Glutamatergic neuron (in vitro differentiated cells): ENCODE measurements at regions not wholly inside any gene's neighbourhood (a gene's known extent, or its start where the extent isn't known, plus 50 kb on each side); places are given as distances from the start of the nearest gene placed in this dataset.

Source experiments
- DNase-seq: peaks from one replicate; pipeline ENCODE4 v3.0.0; 2022
- H3K27ac Mint-ChIP-seq: one replicate; pipeline ENCODE4 v1.8.0; 2020; ENCODE audit warnings: mild to moderate bottlenecking, mixed read lengths, inconsistent platforms; ENCODE audit not compliant: unreplicated experiment
- H3K27me3 Mint-ChIP-seq: one replicate; pipeline ENCODE4 v1.8.0; 2020; ENCODE audit warnings: mild to moderate bottlenecking, moderate library complexity, mixed read lengths, inconsistent platforms; ENCODE audit not compliant: unreplicated experiment
- H3K36me3 Mint-ChIP-seq: one replicate; pipeline ENCODE4 v1.8.0; 2020; ENCODE audit warnings: mild to moderate bottlenecking, mixed read lengths, inconsistent platforms; ENCODE audit not compliant: unreplicated experiment
- H3K4me1 Mint-ChIP-seq: one replicate; pipeline ENCODE4 v1.8.0; 2020; ENCODE audit warnings: mild to moderate bottlenecking, low read depth, mixed read lengths, inconsistent platforms; ENCODE audit not compliant: unreplicated experiment
- H3K4me3 Mint-ChIP-seq: one replicate; pipeline ENCODE4 v1.8.0; 2020; ENCODE audit warnings: mild to moderate bottlenecking, mixed read lengths, inconsistent platforms; ENCODE audit not compliant: unreplicated experiment
- H3K9me3 Mint-ChIP-seq: one replicate; pipeline ENCODE4 v1.8.0; 2020; ENCODE audit warnings: mild to moderate bottlenecking, moderate library complexity, mixed read lengths, inconsistent platforms; ENCODE audit not compliant: unreplicated experiment
- CTCF ChIP-seq: fragments of 200-600 bp; sonication (generic); IDR thresholded peaks from one replicate; pipeline ENCODE4 v1.5.0; 2021; ENCODE audit not compliant: partially characterized antibody, unreplicated experiment

- Mint-ChIP-seq H3K4me1 (peaks cover 27% of the 10 kb centered on the region), H3K36me3 (no peaks in the 10 kb centered on the region), H3K27me3 (peaks cover 3% of the 10 kb centered on the region), H3K4me3 (no peak overlapping the region), H3K9me3 (peaks cover 2% of the 10 kb centered on the region), H3K27ac (no peak overlapping the region)
- DNase-seq: no peak
- TF ChIP-seq CTCF: no peak
Observed at GRCh38 chr1:237972186-237972585, 81.5 kb upstream of the ZP4 start.

- Mint-ChIP-seq H3K27me3 (no peaks in the 10 kb centered on the region), H3K4me3 (no peak overlapping the region), H3K9me3 (peaks cover 3% of the 10 kb centered on the region), H3K36me3 (no peaks in the 10 kb centered on the region), H3K4me1 (peaks cover 2% of the 10 kb centered on the region), H3K27ac (no peak overlapping the region)
- no peak for DNase-seq
- no peak for TF ChIP-seq CTCF
Observed at GRCh38 chr1:237962985-237963384, 72.3 kb upstream of the ZP4 start.

- DNase-seq: no peak
- Mint-ChIP-seq H3K27ac (no peak overlapping the region), H3K4me3 (no peak overlapping the region), H3K36me3 (no peaks in the 10 kb centered on the region), H3K9me3 (peaks cover 3% of the 10 kb centered on the region), H3K4me1 (peaks cover 2% of the 10 kb centered on the region), H3K27me3 (no peaks in the 10 kb centered on the region)
- TF ChIP-seq CTCF: no peak
Observed at GRCh38 chr1:237961754-237962153, 71.0 kb upstream of the ZP4 start.

GRCh38 chr1:237959838-237960237, 69.1 kb upstream of the ZP4 start:
- DNase-seq: no peak
- peaks cover 2% of the 10 kb centered on the region for H3K4me1 Mint-ChIP-seq
- H3K4me3 Mint-ChIP-seq: no peak overlapping the region
- H3K27ac Mint-ChIP-seq: no peak overlapping the region
- no peaks in the 10 kb centered on the region for H3K27me3 Mint-ChIP-seq
- no peaks in the 10 kb centered on the region for H3K36me3 Mint-ChIP-seq
- no peak for TF ChIP-seq CTCF
- peaks cover 3% of the 10 kb centered on the region for H3K9me3 Mint-ChIP-seq

- H3K4me3 Mint-ChIP-seq: no peak overlapping the region
- TF ChIP-seq CTCF: no peak
- H3K36me3 Mint-ChIP-seq: no peaks in the 10 kb centered on the region
- H3K27me3 Mint-ChIP-seq: no peaks in the 10 kb centered on the region
- H3K4me1 Mint-ChIP-seq: no peaks in the 10 kb centered on the region
- H3K9me3 Mint-ChIP-seq: no peaks in the 10 kb centered on the region
- H3K27ac Mint-ChIP-seq: no peak overlapping the region
- no peak for DNase-seq
Observed at GRCh38 chr1:237953238-237953637, 62.5 kb upstream of the ZP4 start.
